Bronchial epithelial cell (primary cell): ENCODE measurements at regions not wholly inside any gene's neighbourhood (a gene's known extent, or its start where the extent isn't known, plus 50 kb on each side); places are given as distances from the start of the nearest gene placed in this dataset.

Experiments used
- DNase-seq: peaks from one replicate; pipeline ENCODE4 v3.0.0-alpha.2; 2010; ENCODE audit warnings: low read depth
- FAIRE-seq: peaks from 2 replicates; lab custom pipeline; 2011; peaks lifted over from hg19 to GRCh38; lab: Jason Lieb, UNC
- H3K27me3 ChIP-seq: 2 replicates; pipeline ENCODE4 v1.5.1; 2011; ENCODE audit warnings: low read length; ENCODE audit not compliant: control insufficient read depth, insufficient read depth
- H3K36me3 ChIP-seq: 2 replicates; pipeline ENCODE4 v1.5.1; 2011; ENCODE audit warnings: low read length; ENCODE audit not compliant: control insufficient read depth, insufficient read depth
- H3K4me3 ChIP-seq: 2 replicates; pipeline ENCODE4 v1.5.1; 2011; ENCODE audit warnings: mild to moderate bottlenecking, low read depth, low read length, control low read depth
- CTCF ChIP-seq: IDR thresholded peaks from 2 replicates; pipeline ENCODE4 v1.5.1; 2011; ENCODE audit warnings: mild to moderate bottlenecking, moderate library complexity, low read length, control low read depth, inconsistent platforms; ENCODE audit not compliant: insufficient read depth, severe bottlenecking

GRCh38 chr14:34227834-34228649, 234.0 kb downstream of the SPTSSA start:
- DNase-seq (no peak), FAIRE-seq (no peak)
- peak; percentile 84 for TF ChIP-seq CTCF
- no peaks in the 10 kb centered on the region for H3K27me3 ChIP-seq
- H3K4me3 ChIP-seq: no peak overlapping the region
- H3K36me3 ChIP-seq: no peaks in the 10 kb centered on the region

GRCh38 chr14:34224221-34224620, 237.8 kb downstream of the SPTSSA start:
- FAIRE-seq (no peak), DNase-seq (no peak)
- no peak for TF ChIP-seq CTCF
- H3K36me3 ChIP-seq: no peaks in the 10 kb centered on the region
- H3K4me3 ChIP-seq: no peak overlapping the region
- H3K27me3 ChIP-seq: no peaks in the 10 kb centered on the region

GRCh38 chr14:34223373-34224148, 238.5 kb downstream of the SPTSSA start:
- H3K27me3 ChIP-seq: no peaks in the 10 kb centered on the region
- TF ChIP-seq CTCF: no peak
- H3K4me3 ChIP-seq: no peak overlapping the region
- no peaks in the 10 kb centered on the region for H3K36me3 ChIP-seq
- FAIRE-seq (peak; percentile 32), DNase-seq (no peak)

- H3K27me3 ChIP-seq: no peaks in the 10 kb centered on the region
- DNase-seq (no peak), FAIRE-seq (no peak)
- TF ChIP-seq CTCF: no peak
- H3K4me3 ChIP-seq: no peak overlapping the region
- H3K36me3 ChIP-seq: no peaks in the 10 kb centered on the region
These were observed 239.2 kb downstream of the SPTSSA start for GRCh38 chr14:34222867-34223266.

GRCh38 chr14:34222122-34222521, 239.9 kb downstream of the SPTSSA start:
- TF ChIP-seq CTCF: no peak
- FAIRE-seq (no peak), DNase-seq (no peak)
- Histone ChIP-seq H3K4me3 (no peak overlapping the region), H3K36me3 (no peaks in the 10 kb centered on the region), H3K27me3 (no peaks in the 10 kb centered on the region)
